HFFc6 (cell line): ENCODE measurements at regions not wholly inside any gene's neighbourhood (a gene's known extent, or its start where the extent isn't known, plus 50 kb on each side); places are given as distances from the start of the nearest gene placed in this dataset.
A peak's percentile ranks its signal among the peaks of the same experiment; 100 is the strongest.

ENCODE experiments used
- DNase-seq: peaks from one replicate; pipeline ENCODE4 v3.0.0-alpha.2; 2018
- H3K27ac Mint-ChIP-seq: 2 replicates; pipeline ENCODE4 v1.8.0; 2020; ENCODE audit warnings: mild to moderate bottlenecking, mixed read lengths
- H3K27me3 Mint-ChIP-seq: 2 replicates; pipeline ENCODE4 v1.8.0; 2021; ENCODE audit warnings: mild to moderate bottlenecking, moderate library complexity, mixed read lengths; ENCODE audit not compliant: insufficient read depth
- H3K36me3 Mint-ChIP-seq: 2 replicates; pipeline ENCODE4 v1.8.0; 2021; ENCODE audit warnings: low read depth, mixed read lengths
- H3K4me1 Mint-ChIP-seq: 2 replicates; pipeline ENCODE4 v1.8.0; 2020; ENCODE audit warnings: low read depth, mixed read lengths
- H3K4me3 Mint-ChIP-seq: 2 replicates; pipeline ENCODE4 v1.8.0; 2020; ENCODE audit warnings: mild to moderate bottlenecking, moderate library complexity, mixed read lengths
- H3K9me3 Mint-ChIP-seq: 2 replicates; pipeline ENCODE4 v1.8.0; 2020; ENCODE audit warnings: mild to moderate bottlenecking, mixed read lengths
- TF ChIP-seq, protein P1 (sequence below): fragments of 200-600 bp; sonication (generic); IDR thresholded peaks from 2 replicates; pipeline ENCODE4 v1.5.0; 2021; ENCODE audit warnings: antibody characterized with exemption, mild to moderate bottlenecking

DNA sequence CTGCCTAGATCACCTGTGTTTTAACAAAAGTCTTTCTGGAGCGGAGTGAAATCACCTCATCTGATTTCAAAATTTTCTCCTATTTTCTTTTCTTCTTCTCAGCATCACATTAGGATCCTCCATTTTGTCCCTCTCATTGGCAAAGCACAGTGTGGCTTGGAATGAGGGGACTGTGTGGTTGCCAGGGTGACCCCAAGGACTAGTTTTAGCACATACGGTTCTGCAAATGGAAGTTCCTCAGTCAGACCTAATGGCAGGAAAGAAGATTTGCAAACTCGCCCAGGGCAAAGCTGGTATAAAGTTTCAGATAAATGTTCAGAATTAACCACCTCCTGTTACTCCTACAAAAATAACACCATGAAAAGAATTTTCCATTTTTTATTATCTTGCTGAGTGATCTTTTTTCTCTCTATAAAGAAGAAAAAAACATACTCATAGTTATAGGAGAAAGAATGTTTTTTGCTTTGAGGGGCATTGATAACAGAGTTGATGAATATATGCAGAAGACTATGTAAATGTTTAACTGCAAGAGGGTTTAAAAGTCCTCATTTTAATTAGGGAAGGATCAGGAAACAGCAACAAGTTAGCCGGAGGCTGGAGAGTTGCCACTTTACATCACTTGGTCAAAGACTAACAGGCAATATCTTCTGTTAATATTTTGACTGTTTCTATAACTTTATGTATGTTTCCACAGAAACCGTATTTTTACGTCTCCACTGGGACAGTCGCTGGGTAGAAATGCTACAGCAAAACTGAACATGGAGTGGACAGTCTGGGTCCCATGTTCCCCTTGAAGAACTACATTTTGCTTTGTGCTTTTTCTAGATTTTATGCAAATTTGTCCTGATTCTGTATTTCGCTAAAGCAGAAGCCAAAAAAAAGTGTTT is 257.8 kb downstream of the NR2F1-AS1 start:
- no peaks in the 10 kb centered on the region for H3K4me1 Mint-ChIP-seq
- H3K27ac Mint-ChIP-seq: no peak overlapping the region
- no peaks in the 10 kb centered on the region; the same call in 1 of the 2 replicates for H3K27me3 Mint-ChIP-seq
- no peak for DNase-seq
- no peaks in the 10 kb centered on the region for H3K36me3 Mint-ChIP-seq
- no peaks in the 10 kb centered on the region for H3K9me3 Mint-ChIP-seq
- no peak overlapping the region for H3K4me3 Mint-ChIP-seq
- TF ChIP-seq, protein P1, sequence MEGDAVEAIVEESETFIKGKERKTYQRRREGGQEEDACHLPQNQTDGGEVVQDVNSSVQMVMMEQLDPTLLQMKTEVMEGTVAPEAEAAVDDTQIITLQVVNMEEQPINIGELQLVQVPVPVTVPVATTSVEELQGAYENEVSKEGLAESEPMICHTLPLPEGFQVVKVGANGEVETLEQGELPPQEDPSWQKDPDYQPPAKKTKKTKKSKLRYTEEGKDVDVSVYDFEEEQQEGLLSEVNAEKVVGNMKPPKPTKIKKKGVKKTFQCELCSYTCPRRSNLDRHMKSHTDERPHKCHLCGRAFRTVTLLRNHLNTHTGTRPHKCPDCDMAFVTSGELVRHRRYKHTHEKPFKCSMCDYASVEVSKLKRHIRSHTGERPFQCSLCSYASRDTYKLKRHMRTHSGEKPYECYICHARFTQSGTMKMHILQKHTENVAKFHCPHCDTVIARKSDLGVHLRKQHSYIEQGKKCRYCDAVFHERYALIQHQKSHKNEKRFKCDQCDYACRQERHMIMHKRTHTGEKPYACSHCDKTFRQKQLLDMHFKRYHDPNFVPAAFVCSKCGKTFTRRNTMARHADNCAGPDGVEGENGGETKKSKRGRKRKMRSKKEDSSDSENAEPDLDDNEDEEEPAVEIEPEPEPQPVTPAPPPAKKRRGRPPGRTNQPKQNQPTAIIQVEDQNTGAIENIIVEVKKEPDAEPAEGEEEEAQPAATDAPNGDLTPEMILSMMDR: no peak

DNA sequence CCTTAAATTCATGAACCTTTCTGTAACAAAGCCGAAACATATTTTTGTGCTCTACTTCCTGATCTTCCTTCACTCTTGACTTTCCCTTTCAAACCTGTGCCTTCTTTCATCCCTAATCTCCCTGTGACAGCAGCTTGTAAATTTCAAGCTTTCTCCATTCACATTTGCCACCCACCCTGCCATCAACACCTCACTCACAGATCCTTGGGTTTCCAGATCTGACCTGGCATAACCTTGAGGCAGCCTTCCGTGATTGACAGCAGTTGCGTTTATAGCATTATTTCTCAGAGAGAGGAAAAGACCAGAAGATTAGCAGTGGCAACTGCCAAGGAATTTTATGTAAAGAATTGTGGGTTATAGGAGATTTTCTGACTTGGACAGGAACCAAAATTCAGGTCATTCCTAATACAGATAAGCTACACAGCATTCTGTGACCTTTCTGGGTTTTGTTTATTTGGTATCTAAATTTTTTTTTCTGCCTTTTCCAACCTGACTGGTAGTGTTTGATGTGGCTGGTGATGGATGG is 260.0 kb downstream of the NR2F1-AS1 start:
- no peaks in the 10 kb centered on the region for H3K36me3 Mint-ChIP-seq
- TF ChIP-seq, protein P1: no peak
- H3K9me3 Mint-ChIP-seq: no peaks in the 10 kb centered on the region
- no peaks in the 10 kb centered on the region for H3K4me1 Mint-ChIP-seq
- no peak overlapping the region for H3K4me3 Mint-ChIP-seq
- H3K27ac Mint-ChIP-seq: no peak overlapping the region
- DNase-seq: no peak
- H3K27me3 Mint-ChIP-seq: no peaks in the 10 kb centered on the region; the same call in 1 of the 2 replicates

DNA sequence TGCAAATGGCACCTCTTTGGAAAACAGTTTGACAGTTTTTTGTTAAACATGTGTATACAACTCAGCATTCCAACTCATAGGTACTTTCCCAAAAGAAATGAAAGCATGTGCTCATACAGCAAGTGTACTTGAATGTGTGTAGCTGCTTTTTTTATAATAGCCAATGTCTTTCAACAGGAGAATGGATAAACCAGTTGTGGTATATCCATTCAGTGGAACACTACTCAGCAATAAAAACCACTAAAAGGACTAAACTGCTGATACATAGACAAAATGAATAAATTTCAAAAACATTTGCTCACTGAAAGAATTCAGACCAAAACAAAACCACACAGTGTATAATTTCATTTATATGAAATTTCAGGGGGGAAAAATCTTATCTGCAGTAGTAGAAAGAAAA is 267.3 kb downstream of the NR2F1-AS1 start:
- H3K9me3 Mint-ChIP-seq: no peaks in the 10 kb centered on the region; the same call in 1 of the 2 replicates
- no peaks in the 10 kb centered on the region for H3K27me3 Mint-ChIP-seq
- no peak overlapping the region for H3K27ac Mint-ChIP-seq
- H3K36me3 Mint-ChIP-seq: peaks cover 12% of the 10 kb centered on the region
- peaks cover under 1% of the 10 kb centered on the region; the same call in 1 of the 2 replicates for H3K4me1 Mint-ChIP-seq
- no peak for DNase-seq
- H3K4me3 Mint-ChIP-seq: no peak overlapping the region
- TF ChIP-seq, protein P1: no peak

DNA sequence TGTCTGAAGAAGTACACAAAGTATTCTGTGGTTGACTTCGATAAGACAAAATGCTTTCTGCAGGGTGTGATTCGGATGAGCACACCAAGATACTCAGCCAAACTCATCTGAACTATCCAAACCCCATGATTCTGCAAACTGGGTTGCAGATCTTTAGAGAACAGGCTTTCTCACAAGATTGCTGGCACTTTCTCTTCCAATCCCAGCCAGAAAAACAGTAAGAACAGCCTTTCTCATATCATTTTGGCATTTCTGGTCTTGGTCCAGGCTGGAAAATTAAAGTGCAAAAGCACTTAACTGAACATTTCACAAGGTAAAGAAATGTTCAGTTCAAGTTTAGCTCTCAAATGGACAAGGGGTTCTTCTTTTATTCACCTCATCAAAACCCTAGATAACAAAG is 269.1 kb downstream of the NR2F1-AS1 start:
- no peaks in the 10 kb centered on the region; the same call in 1 of the 2 replicates for H3K27me3 Mint-ChIP-seq
- DNase-seq: no peak
- no peak overlapping the region for H3K4me3 Mint-ChIP-seq
- TF ChIP-seq, protein P1: no peak
- H3K27ac Mint-ChIP-seq: no peak overlapping the region
- peaks cover 12% of the 10 kb centered on the region for H3K36me3 Mint-ChIP-seq
- H3K9me3 Mint-ChIP-seq: no peaks in the 10 kb centered on the region; the same call in 1 of the 2 replicates
- H3K4me1 Mint-ChIP-seq: peaks cover 19% of the 10 kb centered on the region

DNA sequence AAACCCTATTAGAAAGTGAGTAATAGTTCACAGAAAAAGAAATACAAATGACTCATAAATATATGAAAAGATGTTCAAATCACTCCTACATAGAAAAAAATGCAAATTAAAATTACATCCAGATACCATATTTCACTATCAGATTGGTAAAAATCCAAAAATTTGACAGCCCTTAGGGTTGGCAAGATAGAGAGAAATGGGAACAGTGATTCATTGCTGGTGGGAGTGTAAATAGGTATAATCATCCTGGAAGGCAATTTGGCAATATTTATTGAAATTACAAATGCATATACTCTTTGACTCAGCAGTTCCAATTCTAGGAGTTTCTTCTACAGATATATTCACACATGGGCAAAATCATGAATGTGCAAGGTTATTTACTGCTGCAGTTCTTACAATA is 273.5 kb downstream of the NR2F1-AS1 start:
- peak; percentile 15 for DNase-seq
- H3K4me1 Mint-ChIP-seq: peaks cover 28% of the 10 kb centered on the region
- no peaks in the 10 kb centered on the region; the same call in none of the 2 replicates for H3K27me3 Mint-ChIP-seq
- TF ChIP-seq, protein P1: no peak
- no peak overlapping the region for H3K27ac Mint-ChIP-seq
- H3K9me3 Mint-ChIP-seq: no peaks in the 10 kb centered on the region
- H3K36me3 Mint-ChIP-seq: no peaks in the 10 kb centered on the region
- no peak overlapping the region for H3K4me3 Mint-ChIP-seq
